ENCODE measurements at regions not wholly inside any gene's neighbourhood (a gene's known extent, or its start where the extent isn't known, plus 50 kb on each side); places are given as distances from the start of the nearest gene placed in this dataset.

- TF ChIP-seq CTCF (IDR thresholded peaks at IDR 0.05) (no peak), EP300 (IDR thresholded peaks at IDR 0.05) (no peak)
These were observed 63.6 kb upstream of the EP300 start for GRCh38 chr22:41028841-41029240.
